CD14-positive monocyte (primary cell): ENCODE measurements at regions not wholly inside any gene's neighbourhood (a gene's known extent, or its start where the extent isn't known, plus 50 kb on each side); places are given as distances from the start of the nearest gene placed in this dataset.

ENCODE experiments used
- DNase-seq, 3 donors: peaks; one replicate each; pipeline ENCODE4 v3.0.0-alpha.2; 2011 to 2022
- H2AFZ ChIP-seq: 2 replicates; pipeline ENCODE4 v1.6.0; 2012; ENCODE audit warnings: mild to moderate bottlenecking, low read depth, low read length, inconsistent platforms; ENCODE audit not compliant: insufficient read depth, poor library complexity, severe bottlenecking
- H3K27ac ChIP-seq, 2 donors: 1 replicate in 1 of 2; 2 replicates in 1 of 2; pipeline ENCODE4 v1.5.1; 2012 to 2013; ENCODE audit warnings: low read length in 2 of 2, control low read depth in 1 of 2, inconsistent platforms in 1 of 2, low read depth in 1 of 2, mild to moderate bottlenecking in 1 of 2
- H3K27me3 ChIP-seq, 2 donors: one replicate each; pipeline versions ENCODE4 v1.6.0 to v1.6.1; 2011 to 2013; ENCODE audit warnings: low read length in 2 of 2; ENCODE audit not compliant: control insufficient read depth in 2 of 2, insufficient read depth in 2 of 2
- H3K36me3 ChIP-seq, 2 donors: replicated peaks in 1 of 2; 1 replicate in 1 of 2; 2 replicates in 1 of 2; pipeline versions ENCODE4 v1.5.1 to v1.6.1; 2012 to 2013; ENCODE audit warnings: low read length in 2 of 2, control low read depth in 1 of 2, inconsistent platforms in 1 of 2, mild to moderate bottlenecking in 1 of 2; ENCODE audit not compliant: insufficient read depth in 2 of 2, control insufficient read depth in 1 of 2
- H3K4me1 ChIP-seq, 2 donors: 1 replicate in 1 of 2; 2 replicates in 1 of 2; pipeline versions ENCODE4 v1.5.1 to v1.6.1; 2012 to 2013; ENCODE audit warnings: low read length in 2 of 2, control low read depth in 1 of 2, inconsistent platforms in 1 of 2, mild to moderate bottlenecking in 1 of 2, moderate library complexity in 1 of 2; ENCODE audit not compliant: insufficient read depth in 2 of 2, control insufficient read depth in 1 of 2
- H3K4me2 ChIP-seq: replicated peaks from 2 replicates; pipeline ENCODE3; 2012; ENCODE audit warnings: low read length, moderate library complexity, mild to moderate bottlenecking; ENCODE audit not compliant: poor library complexity, severe bottlenecking; ENCODE audit errors: extremely low read depth
- H3K4me3 ChIP-seq, 3 experiments: fragments of 200-600 bp in 1 of 3; sonication (generic) in 1 of 3; replicated peaks in 1 of 3; 1 replicate in 2 of 3; 2 replicates in 1 of 3; pipeline ENCODE4 v1.5.1; 2011 to 2013; ENCODE audit warnings: low read length in 3 of 3, mild to moderate bottlenecking in 3 of 3, control low read depth in 2 of 3, low read depth in 2 of 3, inconsistent platforms in 1 of 3, moderate library complexity in 1 of 3
- H3K79me2 ChIP-seq: 2 replicates; pipeline ENCODE4 v1.6.0; 2012; ENCODE audit warnings: mild to moderate bottlenecking, control low read depth, inconsistent platforms, low read length, moderate library complexity; ENCODE audit not compliant: insufficient read depth
- H3K9ac ChIP-seq: 2 replicates; pipeline ENCODE4 v1.6.0; 2017; ENCODE audit warnings: low read length, mild to moderate bottlenecking; ENCODE audit not compliant: insufficient read depth, poor library complexity, severe bottlenecking
- H3K9me3 ChIP-seq, 2 donors: replicated peaks in 1 of 2; 1 replicate in 1 of 2; 2 replicates in 1 of 2; pipeline versions ENCODE4 v1.5.1 to v1.6.1; 2012 to 2013; ENCODE audit warnings: low read length in 2 of 2, control low read depth in 1 of 2; ENCODE audit not compliant: control insufficient read depth in 1 of 2, insufficient read depth in 1 of 2
- H4K20me1 ChIP-seq: 2 replicates; pipeline ENCODE4 v1.6.0; 2012; ENCODE audit warnings: mild to moderate bottlenecking, low read length, control low read depth, moderate library complexity; ENCODE audit not compliant: insufficient read depth
- H3K27ac Mint-ChIP-seq, 7 donors: one replicate each; pipeline ENCODE4 v1.8.0; 2020; ENCODE audit warnings: mild to moderate bottlenecking in 7 of 7, mixed read lengths in 7 of 7, moderate library complexity in 6 of 7, inconsistent platforms in 2 of 7
- H3K27me3 Mint-ChIP-seq, 3 donors: one replicate each; pipeline ENCODE4 v1.8.0; 2021 to 2022; ENCODE audit warnings: low read depth in 3 of 3, mild to moderate bottlenecking in 3 of 3, mixed read lengths in 3 of 3, moderate library complexity in 3 of 3, inconsistent platforms in 1 of 3
- H3K36me3 Mint-ChIP-seq, 2 donors: one replicate each; pipeline ENCODE4 v1.8.0; 2020; ENCODE audit warnings: mixed read lengths in 2 of 2, inconsistent platforms in 1 of 2, mild to moderate bottlenecking in 1 of 2
- H3K4me1 Mint-ChIP-seq: one replicate; pipeline ENCODE4 v1.8.0; 2020; ENCODE audit warnings: mild to moderate bottlenecking, mixed read lengths
- H3K4me3 Mint-ChIP-seq, 2 donors: one replicate each; pipeline ENCODE4 v1.8.0; 2020; ENCODE audit warnings: mild to moderate bottlenecking in 2 of 2, mixed read lengths in 2 of 2, moderate library complexity in 1 of 2
- H3K9me3 Mint-ChIP-seq, 7 donors: one replicate each; pipeline ENCODE4 v1.8.0; 2020 to 2022; ENCODE audit warnings: mixed read lengths in 7 of 7, mild to moderate bottlenecking in 6 of 7, moderate library complexity in 6 of 7, inconsistent platforms in 2 of 7
- WGBS: methylation state at CpG from one replicate; pipeline ENCODE4 v1.1.5; 2013; ENCODE audit warnings: missing lambda C conversion rate; ENCODE audit not compliant: insufficient coverage; 5-methylcytosine and 5-hydroxymethylcytosine counted together
- intact Hi-C, 2 donors: fragments of 100-400 bp; cut with micrococcal nuclease; formaldehyde crosslinking; loops; one replicate each; pipeline versions ENCODE4 v1.15.0 to v1.15.1; 2023
- TF ChIP-seq, protein P1 (sequence below): fragments of 200-600 bp; IDR thresholded peaks from one replicate; pipeline ENCODE4 v1.8.0; 2022; ENCODE audit warnings: antibody characterized with exemption, mild to moderate bottlenecking

DNA sequence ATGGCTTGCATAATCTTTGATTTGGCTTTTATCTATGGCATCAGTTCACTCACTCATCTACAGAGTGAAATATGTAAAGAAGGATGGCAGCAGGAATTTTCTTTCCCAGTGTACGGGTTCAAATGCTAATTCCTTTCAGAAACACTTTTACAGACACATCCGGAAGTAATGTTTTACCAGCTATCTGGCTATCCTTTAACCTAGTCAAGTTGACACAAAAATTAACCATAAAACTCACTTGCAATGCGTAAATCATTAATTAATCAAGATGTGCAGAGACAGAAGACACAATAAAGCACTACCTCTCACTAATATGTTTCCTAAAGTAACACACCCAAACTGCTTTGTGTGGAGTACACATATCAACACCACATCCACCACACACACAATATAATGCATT, 378.9 kb upstream of the ANO3 start:
- no peak overlapping the region for H3K27ac ChIP-seq
- H3K9ac ChIP-seq, result no peak overlapping the region
- no peak overlapping the region for H3K4me2 ChIP-seq
- no peak overlapping the region for H2AFZ ChIP-seq
- H3K27me3 ChIP-seq, result no peaks in the 10 kb centered on the region
- no peak overlapping the region for H3K4me3 ChIP-seq
- Mint-ChIP-seq H3K27me3 (no peaks in the 10 kb centered on the region), H3K4me3 (no peak overlapping the region), H3K27ac (no peak overlapping the region), H3K9me3 (peaks cover 0 to 3% (median 0%) of the 10 kb centered on the region in 7 donors), H3K36me3 (no peaks in the 10 kb centered on the region), H3K4me1 (no peaks in the 10 kb centered on the region)
- no peaks in the 10 kb centered on the region for H3K9me3 ChIP-seq
- H3K79me2 ChIP-seq, result no peaks in the 10 kb centered on the region
- no peaks in the 10 kb centered on the region for H3K36me3 ChIP-seq
- 71% methylated on average over 1 of the region's 3 CpGs for WGBS
- no peaks in the 10 kb centered on the region for H4K20me1 ChIP-seq
- no peaks in the 10 kb centered on the region for H3K4me1 ChIP-seq
- intact Hi-C loops, result no loop called here
- no peak for DNase-seq
- TF ChIP-seq, protein P1, sequence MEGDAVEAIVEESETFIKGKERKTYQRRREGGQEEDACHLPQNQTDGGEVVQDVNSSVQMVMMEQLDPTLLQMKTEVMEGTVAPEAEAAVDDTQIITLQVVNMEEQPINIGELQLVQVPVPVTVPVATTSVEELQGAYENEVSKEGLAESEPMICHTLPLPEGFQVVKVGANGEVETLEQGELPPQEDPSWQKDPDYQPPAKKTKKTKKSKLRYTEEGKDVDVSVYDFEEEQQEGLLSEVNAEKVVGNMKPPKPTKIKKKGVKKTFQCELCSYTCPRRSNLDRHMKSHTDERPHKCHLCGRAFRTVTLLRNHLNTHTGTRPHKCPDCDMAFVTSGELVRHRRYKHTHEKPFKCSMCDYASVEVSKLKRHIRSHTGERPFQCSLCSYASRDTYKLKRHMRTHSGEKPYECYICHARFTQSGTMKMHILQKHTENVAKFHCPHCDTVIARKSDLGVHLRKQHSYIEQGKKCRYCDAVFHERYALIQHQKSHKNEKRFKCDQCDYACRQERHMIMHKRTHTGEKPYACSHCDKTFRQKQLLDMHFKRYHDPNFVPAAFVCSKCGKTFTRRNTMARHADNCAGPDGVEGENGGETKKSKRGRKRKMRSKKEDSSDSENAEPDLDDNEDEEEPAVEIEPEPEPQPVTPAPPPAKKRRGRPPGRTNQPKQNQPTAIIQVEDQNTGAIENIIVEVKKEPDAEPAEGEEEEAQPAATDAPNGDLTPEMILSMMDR, result no peak

DNA sequence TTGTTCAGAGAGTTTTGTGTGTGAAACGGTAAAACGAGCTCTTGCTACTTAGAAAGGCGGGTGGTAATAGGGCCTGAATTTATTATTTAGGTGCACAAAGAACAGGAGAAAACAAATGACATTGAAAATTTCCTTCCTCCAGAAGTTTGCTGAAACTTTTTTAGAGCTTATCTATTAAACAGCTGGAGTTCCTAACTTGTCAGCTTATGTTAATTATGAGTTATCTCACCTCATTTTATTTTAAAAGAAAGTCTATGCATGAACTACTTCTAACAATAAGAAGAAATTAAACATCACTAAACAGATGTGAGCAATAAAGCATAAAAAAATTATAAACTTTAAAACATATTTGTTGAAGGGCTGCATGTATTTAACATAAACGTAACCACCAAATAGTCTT, 373.9 kb upstream of the ANO3 start:
- no peaks in the 10 kb centered on the region for H3K27me3 ChIP-seq
- TF ChIP-seq, protein P1, result no peak
- H3K4me1 ChIP-seq, result no peaks in the 10 kb centered on the region
- no peak overlapping the region for H3K4me3 Mint-ChIP-seq
- intact Hi-C loops, result no loop called here
- H3K4me3 ChIP-seq, result no peak overlapping the region
- H3K36me3 Mint-ChIP-seq, result no peaks in the 10 kb centered on the region
- H3K27ac ChIP-seq, result no peak overlapping the region
- H3K79me2 ChIP-seq, result no peaks in the 10 kb centered on the region
- H3K9me3 ChIP-seq, result no peaks in the 10 kb centered on the region
- H3K27ac Mint-ChIP-seq, result no peak overlapping the region
- no peak overlapping the region for H3K9ac ChIP-seq
- H3K4me1 Mint-ChIP-seq, result no peaks in the 10 kb centered on the region
- no peaks in the 10 kb centered on the region for H4K20me1 ChIP-seq
- no peaks in the 10 kb centered on the region for H3K36me3 ChIP-seq
- no peak for DNase-seq
- WGBS, result 100% methylated on average over 1 of the region's 4 CpGs
- no peak overlapping the region for H2AFZ ChIP-seq
- no peaks in the 10 kb centered on the region for H3K27me3 Mint-ChIP-seq
- H3K4me2 ChIP-seq, result no peak overlapping the region
- peaks cover 0 to 2% (median 0%) of the 10 kb centered on the region in 7 donors for H3K9me3 Mint-ChIP-seq
